ENCODE measurements at regions not wholly inside any gene's neighbourhood (a gene's known extent, or its start where the extent isn't known, plus 50 kb on each side); places are given as distances from the start of the nearest gene placed in this dataset.

- TF ChIP-seq YY1 (IDR thresholded peaks at IDR 0.05) = no peak
- no peak for TF ChIP-seq ZBTB33 (IDR thresholded peaks at IDR 0.05)
- TF ChIP-seq REST (IDR thresholded peaks at IDR 0.05) = no peak
- no peak for TF ChIP-seq EGR1 (IDR thresholded peaks at IDR 0.05; ENCODE audit: low read depth in 2 of 2)
- no peak for TF ChIP-seq FOXA1 (IDR thresholded peaks at IDR 0.05)
- TF ChIP-seq ATF3 (IDR thresholded peaks at IDR 0.05) = no peak
- TF ChIP-seq HNF4G (IDR thresholded peaks at IDR 0.05) = no peak
- no peak for TF ChIP-seq JUND (IDR thresholded peaks at IDR 0.05)
- TF ChIP-seq HNF4A (conservative IDR thresholded peaks at IDR 0.05) = no peak
- TF ChIP-seq MAX (IDR thresholded peaks at IDR 0.05) = no peak
- no peak for TF ChIP-seq GABPA (IDR thresholded peaks at IDR 0.05 in 1 of 2, conservative IDR thresholded peaks at IDR 0.05 in 1 of 2)
- no peak for TF ChIP-seq RAD21 (IDR thresholded peaks at IDR 0.05)
- TF ChIP-seq NR2F2 (IDR thresholded peaks at IDR 0.05) = no peak
- no peak for TF ChIP-seq TAF1 (conservative IDR thresholded peaks at IDR 0.05)
- TF ChIP-seq CTCF (IDR thresholded peaks at IDR 0.05; ENCODE audit: low read depth, low read length, missing input control) = no peak
- no peak for TF ChIP-seq SP1 (IDR thresholded peaks at IDR 0.05)
- TF ChIP-seq RXRA (IDR thresholded peaks at IDR 0.05) = no peak
- no peak for TF ChIP-seq FOXA2 (IDR thresholded peaks at IDR 0.05)
Measured at GRCh38 chr15:47466357-47466756, 250.9 kb upstream of the SEMA6D start.

More at GRCh38 chr15:47466357-47466756, 250.9 kb upstream of the SEMA6D start:
- Histone ChIP-seq H3K9ac (ENCODE audit: low read depth in 1 of 2, low read length in 2 of 2) (no peak overlapping the region), H3K36me3 (ENCODE audit: control insufficient read depth in 4 of 4, insufficient read depth in 3 of 4, low read depth in 1 of 4, low read length in 3 of 4) (no peaks in the 10 kb centered on the region), H3K27ac (ENCODE audit: low read depth in 1 of 2, low read length in 2 of 2) (no peak overlapping the region), H3K27me3 (ENCODE audit: control insufficient read depth in 4 of 4, insufficient read depth in 4 of 4, low read length in 3 of 4) (no peaks in the 10 kb centered on the region), H3K4me1 (ENCODE audit: control insufficient read depth in 4 of 4, insufficient read depth in 4 of 4, low read length in 3 of 4) (no peaks in the 10 kb centered on the region), H3K4me3 (ENCODE audit: low read depth in 1 of 3, low read length in 3 of 3) (no peak overlapping the region), H3K9me3 (ENCODE audit: control insufficient read depth in 4 of 4, low read length in 3 of 4) (no peaks in the 10 kb centered on the region)
- DNase-seq (ENCODE audit: low spot score) = no peak
- 68% methylated on average over 1 of the region's 1 CpG for WGBS
